ENCODE measurements at regions not wholly inside any gene's neighbourhood (a gene's known extent, or its start where the extent isn't known, plus 50 kb on each side); places are given as distances from the start of the nearest gene placed in this dataset.

- TF ChIP-seq CTCF (IDR thresholded peaks at IDR 0.05) (no peak), POLR2A (IDR thresholded peaks at IDR 0.05) (no peak)
These were observed 279.2 kb downstream of the RPS6KC1 start for GRCh38 chr1:213330281-213330680.

Measured in lower leg skin (tissue), 3 donors.